HG03103 (cell line): ENCODE measurements at regions not wholly inside any gene's neighbourhood (a gene's known extent, or its start where the extent isn't known, plus 50 kb on each side); places are given as distances from the start of the nearest gene placed in this dataset.

ENCODE experiments used
- ATAC-seq: cut with Tn5 transposase; IDR thresholded peaks from one replicate; pipeline ENCODE4 v1.9.1; 2021; ENCODE audit warnings: low read depth; ENCODE audit not compliant: unreplicated experiment

- ATAC-seq, result no peak
These were observed 404.7 kb downstream of the IRS2 start for GRCh38 chr13:109381546-109382180.

DNA sequence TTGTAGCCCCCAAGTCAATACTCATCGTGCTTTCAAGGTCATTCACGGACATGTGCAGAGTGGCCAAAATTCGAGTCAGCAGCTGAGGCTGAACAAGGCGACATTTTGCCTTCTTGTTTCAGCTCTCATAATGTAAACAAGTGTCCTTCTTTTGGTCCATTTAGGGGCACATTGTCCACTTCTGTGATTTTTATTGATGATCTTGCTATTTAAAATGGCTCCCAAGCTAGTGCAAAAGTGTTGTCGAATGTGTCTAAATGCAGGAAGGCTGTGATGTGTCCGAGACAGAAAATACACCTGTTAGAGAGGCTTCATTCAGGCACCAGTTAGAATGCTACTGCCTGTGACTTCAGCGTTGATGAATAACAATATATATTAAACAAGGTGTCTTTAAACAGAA lies 405.9 kb downstream of the IRS2 start:
- no peak for ATAC-seq

GRCh38 chr13:109379930-109380329 lies 406.5 kb downstream of the IRS2 start:
- no peak for ATAC-seq

- ATAC-seq, result no peak
These were observed 409.4 kb downstream of the IRS2 start for GRCh38 chr13:109376936-109377335.

DNA sequence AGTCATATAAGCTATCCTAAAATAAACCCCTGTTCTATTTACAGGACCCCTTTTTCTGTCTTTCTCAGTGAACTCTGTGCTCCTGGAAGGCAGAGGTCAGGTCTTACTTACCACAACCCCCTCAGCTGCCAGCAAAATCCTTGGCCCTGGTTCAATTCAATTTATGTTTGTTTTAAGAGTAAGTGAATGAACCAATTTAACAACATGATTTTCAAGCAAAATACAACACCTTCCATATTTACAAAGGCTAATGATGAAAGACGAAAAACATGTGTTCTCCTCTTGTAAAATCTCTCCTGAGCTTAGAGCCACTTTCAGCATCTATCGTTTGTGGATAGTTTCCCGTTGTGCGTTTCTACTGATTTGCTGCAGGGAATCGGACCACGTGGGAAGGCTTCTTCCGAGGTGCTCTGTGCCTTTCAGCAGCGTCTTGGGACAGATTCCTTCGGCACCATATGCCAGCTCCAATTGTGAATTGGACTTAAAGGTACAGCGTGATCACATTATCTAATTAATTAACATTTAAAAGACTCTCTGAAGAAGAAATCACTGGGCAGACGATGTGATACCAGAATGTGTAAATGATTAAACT lies 411.7 kb downstream of the IRS2 start:
- ATAC-seq, result no peak

- ATAC-seq, result no peak
These were observed 413.7 kb downstream of the IRS2 start for GRCh38 chr13:109372666-109373065.

DNA sequence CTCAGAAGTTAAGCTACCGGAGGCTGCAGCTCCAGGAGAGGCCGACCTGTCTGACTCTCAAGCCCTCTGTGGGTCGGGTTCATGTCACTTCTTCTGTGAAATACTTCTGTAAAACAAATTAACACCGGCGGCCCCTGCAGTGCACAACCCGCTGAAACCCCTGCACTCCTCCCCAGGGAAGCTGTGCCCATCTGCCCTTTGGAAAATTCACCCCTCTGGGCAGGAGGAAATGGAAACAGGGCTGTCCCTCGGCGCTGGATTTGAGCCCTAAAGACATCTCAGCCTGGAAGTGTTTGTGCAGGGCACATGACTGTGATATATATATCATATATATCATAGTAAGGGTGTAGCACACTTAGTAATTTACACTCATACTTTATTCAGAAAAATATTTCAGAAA lies 415.3 kb downstream of the IRS2 start:
- no peak for ATAC-seq

GRCh38 chr13:109370496-109370895 lies 415.9 kb downstream of the IRS2 start:
- ATAC-seq, result no peak

DNA sequence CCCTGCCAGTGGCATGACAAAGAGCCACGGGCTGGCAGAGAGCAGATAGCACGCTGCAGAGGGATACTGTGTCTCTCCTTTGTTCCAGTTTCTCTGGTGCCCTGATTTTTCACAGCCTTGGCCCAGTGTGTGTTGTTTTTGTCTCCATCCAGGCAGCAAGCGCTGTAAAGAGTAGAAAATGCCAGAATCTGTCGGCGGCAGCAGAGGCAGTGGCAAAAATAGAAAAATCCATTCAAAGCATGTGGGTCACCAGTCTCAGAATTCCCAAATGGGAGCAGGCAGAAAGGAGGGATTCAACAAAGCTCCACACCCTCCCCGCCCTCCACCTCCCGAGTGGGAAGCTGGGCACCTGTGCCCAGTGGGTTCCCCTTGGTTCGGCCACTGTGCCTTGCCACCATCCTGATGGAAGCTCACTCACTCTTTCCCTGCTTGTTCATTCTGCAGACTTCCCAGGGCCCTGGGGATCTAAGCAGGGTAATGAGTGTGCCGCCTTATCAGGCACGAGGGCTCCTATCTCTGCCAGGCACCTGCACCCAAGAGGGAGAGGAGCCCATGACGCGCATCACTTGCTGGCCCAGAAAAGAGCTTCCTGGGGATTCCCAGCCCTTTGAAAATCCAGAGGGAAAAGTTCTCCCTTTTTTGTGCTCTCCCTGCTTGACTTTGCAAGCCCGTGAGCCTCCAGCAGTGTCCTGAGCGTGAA lies 416.9 kb downstream of the IRS2 start:
- ATAC-seq, result no peak

- no peak for ATAC-seq
These were observed 418.2 kb downstream of the IRS2 start for GRCh38 chr13:109368230-109368629.

DNA sequence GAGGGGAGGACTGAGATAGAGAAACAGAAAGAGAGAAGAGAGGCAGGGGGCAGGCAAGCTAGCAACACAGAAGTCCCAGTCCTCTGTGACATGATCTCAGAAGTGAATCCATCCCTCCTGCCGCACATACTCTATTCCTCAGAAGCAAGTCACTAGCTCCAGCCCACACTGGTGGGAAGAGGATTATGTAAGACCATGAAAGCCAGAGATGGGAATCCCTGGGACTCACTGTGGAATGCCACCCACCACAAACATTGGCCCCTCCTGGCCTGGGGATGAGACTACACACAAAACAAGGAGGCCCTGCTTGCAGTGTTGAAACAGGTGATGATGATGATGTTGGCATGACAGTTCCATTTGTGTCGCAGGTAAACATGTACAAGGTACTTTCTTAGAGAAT lies 419.9 kb downstream of the IRS2 start:
- no peak for ATAC-seq

DNA sequence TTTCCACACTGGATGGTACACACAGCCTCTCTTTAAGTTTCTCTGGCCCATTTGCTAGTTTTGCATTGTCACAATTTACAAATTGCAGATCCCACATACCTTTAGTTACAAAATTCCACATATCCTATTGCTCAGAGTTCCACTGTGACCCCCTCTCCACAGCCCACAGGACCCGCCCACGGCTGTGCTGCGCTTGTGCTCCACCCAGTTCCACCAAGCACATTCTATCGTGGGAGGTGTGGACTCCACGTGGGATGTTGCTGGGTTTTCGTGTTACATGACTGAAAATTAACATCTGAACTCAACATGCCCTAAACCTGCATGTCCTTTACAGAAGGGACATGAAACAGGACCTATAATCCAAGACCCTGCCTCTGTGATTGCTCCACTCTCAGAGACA lies 423.0 kb downstream of the IRS2 start:
- ATAC-seq, result no peak

DNA sequence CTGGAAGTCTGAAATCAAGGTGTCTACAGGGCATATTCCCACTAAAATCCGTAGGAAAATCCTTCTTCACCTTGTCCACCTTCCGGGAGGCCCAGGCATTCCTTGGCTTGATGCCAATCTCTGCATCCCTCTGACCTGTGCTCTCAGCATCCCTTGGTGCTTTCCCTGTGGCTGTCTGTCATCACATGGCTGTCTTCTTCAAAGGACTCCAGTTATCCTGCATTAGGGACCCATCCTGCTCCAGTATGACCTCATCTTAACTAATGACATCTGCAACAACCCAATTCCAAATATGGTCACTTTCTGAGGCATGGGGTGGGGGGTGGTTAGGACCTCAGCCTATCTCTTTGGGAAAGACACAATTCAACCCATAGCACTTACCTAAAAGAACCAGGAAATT lies 423.8 kb downstream of the IRS2 start:
- no peak for ATAC-seq

DNA sequence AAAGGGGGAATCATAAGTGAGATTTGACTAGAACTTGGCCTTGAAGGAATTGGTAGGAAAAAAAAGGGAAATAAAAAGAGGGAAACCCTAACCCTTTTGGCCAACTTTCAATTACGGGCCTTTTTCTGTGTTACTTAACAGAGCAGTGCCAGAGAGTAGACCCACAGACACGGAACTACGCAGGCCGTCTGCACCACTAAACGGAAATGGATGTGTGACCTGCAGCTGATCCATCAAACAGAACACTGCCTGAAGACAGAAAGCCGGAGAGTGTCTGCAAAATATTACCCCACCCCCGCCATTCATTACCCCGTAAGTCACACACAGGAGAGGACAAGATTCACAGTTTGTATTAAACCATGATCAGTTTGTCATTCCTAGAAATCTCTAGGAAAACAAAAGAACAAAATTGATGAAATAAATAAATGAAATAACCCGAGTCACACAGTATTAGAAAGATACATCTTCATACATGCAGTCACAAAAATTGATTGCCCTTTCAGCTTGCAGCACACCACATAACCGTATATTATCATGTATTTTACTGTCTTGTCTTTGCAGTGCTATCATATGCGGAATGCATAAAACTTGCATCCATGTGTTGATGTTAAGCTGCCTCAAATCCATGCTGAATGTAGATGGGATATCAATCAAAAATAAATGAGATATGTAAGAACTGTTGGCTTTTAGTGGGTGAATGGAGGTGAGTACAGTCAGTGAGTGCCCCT lies 424.7 kb downstream of the IRS2 start:
- no peak for ATAC-seq

- ATAC-seq, result no peak
These were observed 428.5 kb downstream of the IRS2 start for GRCh38 chr13:109357751-109358471.

DNA sequence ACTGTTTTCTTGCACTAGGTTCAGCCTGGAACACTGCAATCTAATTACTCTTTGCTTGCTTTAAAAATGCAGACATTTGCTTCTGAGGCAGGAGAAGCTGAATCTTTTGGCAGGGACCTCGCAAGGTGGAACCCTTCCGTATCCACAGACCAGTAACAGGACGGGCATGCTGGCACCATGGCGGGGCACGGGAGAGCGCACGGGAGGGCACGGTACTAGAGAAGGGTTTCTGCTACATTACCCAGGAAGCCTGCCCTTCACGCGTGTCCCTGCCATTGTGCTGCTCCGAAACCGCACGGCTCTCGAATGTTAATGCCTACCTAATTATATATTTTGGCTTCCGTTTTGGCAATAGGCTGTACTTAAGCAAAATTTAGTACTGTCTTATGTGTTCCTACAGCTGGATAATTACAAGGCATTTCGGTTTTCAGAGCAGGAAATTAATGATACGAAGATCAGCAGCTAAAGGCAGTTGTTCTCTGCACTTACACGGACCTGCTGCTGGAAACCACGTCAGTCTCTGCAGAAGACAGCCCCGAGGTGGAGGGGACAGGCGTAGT lies 430.4 kb downstream of the IRS2 start:
- ATAC-seq, result no peak

DNA sequence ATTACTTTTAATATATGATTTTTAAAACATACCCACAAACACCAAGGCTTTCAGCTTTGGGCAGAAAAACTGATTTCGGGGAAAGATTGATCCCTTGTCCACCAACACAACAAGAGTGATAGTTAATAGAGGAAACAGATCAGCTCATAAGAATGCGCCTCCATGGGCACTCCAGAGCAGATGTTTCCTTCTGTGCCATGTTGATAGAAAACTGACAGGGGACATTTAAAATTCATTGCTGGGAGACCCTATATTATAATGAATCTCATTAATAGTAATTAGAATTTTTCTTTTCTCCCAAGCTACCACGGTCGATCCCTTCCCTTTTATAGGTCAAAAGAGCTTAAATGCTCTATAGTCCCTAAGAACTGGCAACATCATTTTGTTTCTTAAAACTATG lies 431.2 kb downstream of the IRS2 start:
- no peak for ATAC-seq

DNA sequence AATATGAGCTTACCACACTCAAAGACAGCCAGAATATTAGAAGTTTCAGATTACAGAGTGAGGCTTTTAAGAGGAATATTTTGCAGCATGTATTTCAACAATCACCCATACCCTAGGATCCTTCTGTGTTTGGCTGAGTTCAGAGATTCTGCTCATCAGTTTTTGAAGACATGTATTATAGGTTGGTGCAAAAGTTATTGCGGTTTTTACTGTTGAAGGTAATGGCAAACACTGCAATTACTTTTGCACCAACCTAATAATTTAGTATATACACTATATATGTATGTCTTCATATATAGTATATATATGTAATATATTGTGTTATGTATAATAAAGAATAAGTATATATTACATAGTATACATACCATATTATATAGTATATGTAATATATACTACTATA lies 435.1 kb downstream of the IRS2 start:
- ATAC-seq, result no peak

GRCh38 chr13:109348519-109349258 lies 437.7 kb downstream of the IRS2 start:
- no peak for ATAC-seq

DNA sequence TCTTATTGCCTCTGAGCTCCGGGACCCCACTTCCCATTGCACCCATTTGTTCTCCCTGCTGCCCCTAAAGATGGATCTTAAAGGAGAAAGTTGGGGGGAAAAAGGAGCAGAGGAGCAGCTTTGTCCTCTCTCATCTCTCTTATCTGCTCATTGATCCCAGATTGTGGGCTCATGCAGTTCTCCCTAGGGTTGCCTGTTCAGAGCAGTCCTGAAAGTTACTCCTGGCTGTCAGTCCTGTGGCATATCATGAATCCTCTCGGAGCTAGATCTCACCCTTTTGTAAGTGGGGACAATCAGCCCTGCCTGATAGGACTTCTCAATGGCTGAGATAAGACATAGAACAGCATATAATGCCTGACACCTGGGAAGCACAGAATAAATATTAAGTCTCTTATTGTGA lies 440.3 kb downstream of the IRS2 start:
- ATAC-seq, result no peak
